GM18499 (cell line): ENCODE measurements at regions not wholly inside any gene's neighbourhood (a gene's known extent, or its start where the extent isn't known, plus 50 kb on each side); places are given as distances from the start of the nearest gene placed in this dataset.

Source experiments
- ATAC-seq: cut with Tn5 transposase; IDR thresholded peaks from one replicate; pipeline ENCODE4 v1.9.1; 2021; ENCODE audit warnings: moderate number of reproducible peaks; ENCODE audit not compliant: insufficient read depth, unreplicated experiment

DNA sequence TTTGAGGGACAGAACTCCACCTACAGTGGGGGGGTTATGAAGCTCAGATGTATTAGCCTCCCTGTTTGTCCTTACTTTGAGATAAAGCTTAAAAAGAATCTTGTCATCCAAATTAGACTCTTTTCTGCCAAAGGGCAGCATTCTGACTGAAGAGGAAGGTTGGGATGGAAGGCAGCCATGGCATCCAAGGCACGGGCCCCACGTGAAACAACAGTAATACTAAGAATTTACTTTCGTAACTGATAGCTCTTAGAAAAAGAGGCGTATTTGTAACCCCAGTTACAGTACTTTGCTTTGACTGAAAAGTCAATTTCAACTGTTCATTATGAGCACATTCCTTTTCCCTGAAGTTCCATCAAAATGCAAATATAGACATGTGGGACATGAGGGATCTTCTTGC lies 168.5 kb downstream of the ARRDC3 start:
- no peak for ATAC-seq
